Osteocyte (in vitro differentiated cells): ENCODE measurements at regions not wholly inside any gene's neighbourhood (a gene's known extent, or its start where the extent isn't known, plus 50 kb on each side); places are given as distances from the start of the nearest gene placed in this dataset.
A peak's percentile ranks its signal among the peaks of the same experiment; 100 is the strongest.

Experiments
- DNase-seq: peaks from one replicate; pipeline ENCODE4 v3.0.0; 2021; ENCODE audit warnings: mixed read lengths; ENCODE audit not compliant: unreplicated experiment; ENCODE audit errors: extremely low spot score
- H3K27ac Mint-ChIP-seq: one replicate; pipeline ENCODE4 v1.8.0; 2021; ENCODE audit warnings: mild to moderate bottlenecking, mixed read lengths; ENCODE audit not compliant: unreplicated experiment
- H3K27me3 Mint-ChIP-seq: one replicate; pipeline ENCODE4 v1.8.0; 2021; ENCODE audit warnings: mixed read lengths; ENCODE audit not compliant: unreplicated experiment
- H3K36me3 Mint-ChIP-seq: one replicate; pipeline ENCODE4 v1.8.0; 2021; ENCODE audit warnings: mixed read lengths; ENCODE audit not compliant: unreplicated experiment
- H3K4me1 Mint-ChIP-seq: one replicate; pipeline ENCODE4 v1.8.0; 2021; ENCODE audit warnings: mixed read lengths; ENCODE audit not compliant: unreplicated experiment
- H3K4me3 Mint-ChIP-seq: one replicate; pipeline ENCODE4 v1.8.0; 2021; ENCODE audit warnings: mild to moderate bottlenecking, moderate library complexity, mixed read lengths; ENCODE audit not compliant: unreplicated experiment
- H3K9me3 Mint-ChIP-seq: one replicate; pipeline ENCODE4 v1.8.0; 2021; ENCODE audit warnings: mixed read lengths; ENCODE audit not compliant: unreplicated experiment
- TF ChIP-seq, protein P1 (sequence below): fragments of 200-600 bp; sonication (generic); IDR thresholded peaks from 2 replicates; pipeline ENCODE4 v1.5.0; 2021; ENCODE audit warnings: antibody characterized with exemption, mild to moderate bottlenecking, moderate library complexity

GRCh38 chr11:16547879-16548278 is 190.6 kb upstream of the C11orf58 start:
- TF ChIP-seq, protein P1, sequence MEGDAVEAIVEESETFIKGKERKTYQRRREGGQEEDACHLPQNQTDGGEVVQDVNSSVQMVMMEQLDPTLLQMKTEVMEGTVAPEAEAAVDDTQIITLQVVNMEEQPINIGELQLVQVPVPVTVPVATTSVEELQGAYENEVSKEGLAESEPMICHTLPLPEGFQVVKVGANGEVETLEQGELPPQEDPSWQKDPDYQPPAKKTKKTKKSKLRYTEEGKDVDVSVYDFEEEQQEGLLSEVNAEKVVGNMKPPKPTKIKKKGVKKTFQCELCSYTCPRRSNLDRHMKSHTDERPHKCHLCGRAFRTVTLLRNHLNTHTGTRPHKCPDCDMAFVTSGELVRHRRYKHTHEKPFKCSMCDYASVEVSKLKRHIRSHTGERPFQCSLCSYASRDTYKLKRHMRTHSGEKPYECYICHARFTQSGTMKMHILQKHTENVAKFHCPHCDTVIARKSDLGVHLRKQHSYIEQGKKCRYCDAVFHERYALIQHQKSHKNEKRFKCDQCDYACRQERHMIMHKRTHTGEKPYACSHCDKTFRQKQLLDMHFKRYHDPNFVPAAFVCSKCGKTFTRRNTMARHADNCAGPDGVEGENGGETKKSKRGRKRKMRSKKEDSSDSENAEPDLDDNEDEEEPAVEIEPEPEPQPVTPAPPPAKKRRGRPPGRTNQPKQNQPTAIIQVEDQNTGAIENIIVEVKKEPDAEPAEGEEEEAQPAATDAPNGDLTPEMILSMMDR, result no peak
- no peak overlapping the region for H3K27ac Mint-ChIP-seq
- H3K9me3 Mint-ChIP-seq, result peaks cover 41% of the 10 kb centered on the region
- no peaks in the 10 kb centered on the region for H3K27me3 Mint-ChIP-seq
- no peak overlapping the region for H3K4me3 Mint-ChIP-seq
- no peak for DNase-seq
- peaks cover 14% of the 10 kb centered on the region for H3K4me1 Mint-ChIP-seq
- H3K36me3 Mint-ChIP-seq, result peaks cover 10% of the 10 kb centered on the region

DNA sequence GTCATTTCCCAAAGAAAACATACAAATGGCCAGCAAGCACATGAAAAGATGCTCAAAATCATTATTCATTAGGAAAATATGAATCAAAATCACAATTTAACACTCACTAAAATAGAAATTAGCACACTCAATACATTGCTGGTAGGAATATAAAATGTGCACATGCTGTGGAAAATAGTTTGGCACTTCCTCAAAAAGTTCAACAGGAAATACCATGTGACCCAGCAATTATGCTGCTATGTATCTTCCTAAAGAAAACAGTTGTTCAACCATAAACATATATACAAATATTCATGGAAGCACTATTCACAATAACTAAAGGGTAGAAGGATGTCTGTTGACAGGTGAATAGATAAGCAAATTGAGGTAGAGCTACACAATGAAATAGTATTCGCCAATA is 187.3 kb upstream of the SOX6 start:
- H3K36me3 Mint-ChIP-seq, result peaks cover 11% of the 10 kb centered on the region
- TF ChIP-seq, protein P1, result no peak
- no peak overlapping the region for H3K4me3 Mint-ChIP-seq
- H3K9me3 Mint-ChIP-seq, result peaks cover 36% of the 10 kb centered on the region
- H3K4me1 Mint-ChIP-seq, result peaks cover 5% of the 10 kb centered on the region
- DNase-seq, result no peak
- H3K27me3 Mint-ChIP-seq, result no peaks in the 10 kb centered on the region
- H3K27ac Mint-ChIP-seq, result no peak overlapping the region

DNA sequence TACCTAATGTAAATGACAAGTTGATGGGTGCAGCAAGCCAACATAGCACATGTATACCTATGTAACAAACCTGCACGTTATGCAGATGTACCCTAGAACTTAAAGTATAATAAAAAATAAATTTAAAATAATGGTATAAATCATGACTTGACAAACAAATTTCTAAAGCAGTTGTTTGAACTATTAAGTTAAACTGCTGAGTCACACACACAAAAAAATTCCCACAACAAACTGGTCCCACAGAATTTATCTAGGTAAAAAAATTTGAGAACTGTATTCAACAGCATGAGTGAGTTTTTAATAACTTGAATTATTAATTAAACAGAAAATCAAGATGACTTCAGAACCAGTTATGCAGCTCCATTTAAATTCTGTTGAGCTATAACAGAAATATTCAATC is 186.0 kb upstream of the SOX6 start:
- Mint-ChIP-seq H3K9me3 (peaks cover 26% of the 10 kb centered on the region), H3K4me1 (peaks cover 5% of the 10 kb centered on the region), H3K4me3 (no peak overlapping the region), H3K27me3 (no peaks in the 10 kb centered on the region), H3K27ac (no peak overlapping the region), H3K36me3 (peaks cover 6% of the 10 kb centered on the region)
- DNase-seq, result no peak
- TF ChIP-seq, protein P1, result no peak

DNA sequence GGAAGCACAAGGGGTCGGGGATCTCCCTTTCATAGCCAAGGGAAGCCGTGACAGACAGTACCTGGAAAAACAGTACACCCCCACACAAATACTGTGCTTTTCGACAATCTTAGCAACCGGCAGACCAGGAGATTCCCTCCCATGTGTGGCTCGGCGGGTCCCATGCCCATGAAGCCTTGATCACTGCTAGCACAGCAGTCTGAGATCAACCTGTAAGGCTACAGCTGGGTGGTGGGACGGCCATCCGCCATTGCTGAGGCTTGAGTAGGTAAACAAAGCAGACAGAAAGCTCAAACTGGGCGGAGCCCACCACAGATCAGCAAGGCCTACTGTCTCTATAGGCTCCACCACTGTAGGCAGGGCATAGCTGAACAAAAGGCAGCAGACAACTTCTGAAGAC is 180.2 kb upstream of the SOX6 start:
- peaks cover 17% of the 10 kb centered on the region for H3K4me1 Mint-ChIP-seq
- no peak overlapping the region for H3K4me3 Mint-ChIP-seq
- TF ChIP-seq, protein P1, result no peak
- no peaks in the 10 kb centered on the region for H3K9me3 Mint-ChIP-seq
- H3K27ac Mint-ChIP-seq, result no peak overlapping the region
- peaks cover 1% of the 10 kb centered on the region for H3K36me3 Mint-ChIP-seq
- no peaks in the 10 kb centered on the region for H3K27me3 Mint-ChIP-seq
- no peak for DNase-seq

GRCh38 chr11:16528639-16529038 is 172.3 kb upstream of the SOX6 start:
- no peak overlapping the region for H3K4me3 Mint-ChIP-seq
- TF ChIP-seq, protein P1, result no peak
- peaks cover 3% of the 10 kb centered on the region for H3K36me3 Mint-ChIP-seq
- H3K4me1 Mint-ChIP-seq, result peaks cover 15% of the 10 kb centered on the region
- peaks cover 2% of the 10 kb centered on the region for H3K9me3 Mint-ChIP-seq
- no peaks in the 10 kb centered on the region for H3K27me3 Mint-ChIP-seq
- no peak for DNase-seq
- peak overlapping the region; percentile 36 for H3K27ac Mint-ChIP-seq
